PC-3 (cell line): ENCODE measurements at regions not wholly inside any gene's neighbourhood (a gene's known extent, or its start where the extent isn't known, plus 50 kb on each side); places are given as distances from the start of the nearest gene placed in this dataset.

ENCODE experiments used
- CTCF ChIP-seq: fragments of 300-600 bp; sonication (generic); conservative IDR thresholded peaks from 2 replicates; pipeline ENCODE4 v1.5.1; 2017; ENCODE audit warnings: antibody characterized with exemption, low read depth, mild to moderate bottlenecking, low read length
- EZH2 ChIP-seq: fragments of 300-600 bp; sonication (generic); IDR thresholded peaks from one replicate; pipeline ENCODE4 v1.6.1; 2017; ENCODE audit warnings: antibody characterized with exemption, mild to moderate bottlenecking, low read length; ENCODE audit not compliant: unreplicated experiment
- EZH2phosphoT487 ChIP-seq: fragments of 300-600 bp; sonication (generic); IDR thresholded peaks from 2 replicates; pipeline ENCODE4 v1.6.1; 2018; ENCODE audit warnings: mild to moderate bottlenecking, antibody characterized with exemption, low read length, borderline replicate concordance

GRCh38 chr1:90394247-90394646, 322.9 kb downstream of the BARHL2 start:
- no peak for TF ChIP-seq CTCF
- no peak for TF ChIP-seq EZH2
- TF ChIP-seq EZH2phosphoT487, result no peak
